ENCODE measurements at regions not wholly inside any gene's neighbourhood (a gene's known extent, or its start where the extent isn't known, plus 50 kb on each side); places are given as distances from the start of the nearest gene placed in this dataset.

GRCh38 chr13:75224053-75224742, 257.8 kb downstream of the TBC1D4 start:
- in situ Hi-C loops (cut with MboI; ENCODE audit: low pct_ligation_motif_present in 1 of 4, low pct_unique_long_range_greater_than_20kb in 1 of 4, low sequenced_read_pairs in 3 of 4) (loop anchor here in 3 of 4 donors (25.0 kb wide), 2 partner anchors 1462 to 1487 kb away; no protein-coding TSS in a partner anchor), intact Hi-C loops (cut with DNase I; ENCODE audit: low total_unique reads) (no loop called here)
- no peak for TF ChIP-seq POLR2AphosphoS5 (IDR thresholded peaks at IDR 0.05)
- no peak for TF ChIP-seq CTCF (IDR thresholded peaks at IDR 0.05)
- TF ChIP-seq EP300 (IDR thresholded peaks at IDR 0.05; ENCODE audit: low read depth), result no peak
- no peak for TF ChIP-seq POLR2A (IDR thresholded peaks at IDR 0.05)
- Histone ChIP-seq H3K36me3 (no peaks in the 10 kb centered on the region), H3K27ac (no peak overlapping the region), H3K4me3 (no peak overlapping the region), H3K27me3 (no peaks in the 10 kb centered on the region), H3K9me3 (no peaks in the 10 kb centered on the region), H3K4me1 (peaks cover 0 to 4% (median 3%) of the 10 kb centered on the region in 4 donors)
- DNase-seq, result no peak
- WGBS, 2 donors (ENCODE audit: low coverage in 1 of 2), result 74 to 84% methylated on average over 6 of the region's 6 CpGs

GRCh38 chr13:75222031-75222430, 259.9 kb downstream of the TBC1D4 start:
- no peak for DNase-seq
- H3K36me3 ChIP-seq, result no peaks in the 10 kb centered on the region
- H3K4me1 ChIP-seq, result peaks cover 0 to 7% (median 4%) of the 10 kb centered on the region in 4 donors
- intact Hi-C loops (cut with DNase I; ENCODE audit: low total_unique reads) (no loop called here), in situ Hi-C loops (cut with MboI; ENCODE audit: low pct_ligation_motif_present in 1 of 4, low pct_unique_long_range_greater_than_20kb in 1 of 4, low sequenced_read_pairs in 3 of 4) (loop anchor here in 3 of 4 donors (25.0 kb wide), 2 partner anchors 1460 to 1485 kb away; no protein-coding TSS in a partner anchor)
- H3K4me3 ChIP-seq, result no peak overlapping the region
- WGBS, 2 donors (ENCODE audit: low coverage in 1 of 2), result 80% methylated on average over 1 of the region's 1 CpG; no CpG with 5 or more reads in 1 of the 2 donors
- H3K9me3 ChIP-seq, result no peaks in the 10 kb centered on the region
- no peaks in the 10 kb centered on the region for H3K27me3 ChIP-seq
- no peak overlapping the region for H3K27ac ChIP-seq
- TF ChIP-seq EP300 (IDR thresholded peaks at IDR 0.05; ENCODE audit: low read depth) (no peak), POLR2AphosphoS5 (IDR thresholded peaks at IDR 0.05) (no peak), POLR2A (IDR thresholded peaks at IDR 0.05) (no peak)

GRCh38 chr13:75220861-75221260, 261.1 kb downstream of the TBC1D4 start:
- TF ChIP-seq POLR2A (IDR thresholded peaks at IDR 0.05) (no peak), EP300 (IDR thresholded peaks at IDR 0.05; ENCODE audit: low read depth) (no peak), CTCF (IDR thresholded peaks at IDR 0.05) (no peak), POLR2AphosphoS5 (IDR thresholded peaks at IDR 0.05) (no peak)
- intact Hi-C loops (cut with DNase I; ENCODE audit: low total_unique reads), result no loop called here
- in situ Hi-C loops (cut with MboI; ENCODE audit: low pct_ligation_motif_present in 1 of 4, low pct_unique_long_range_greater_than_20kb in 1 of 4, low sequenced_read_pairs in 3 of 4), result loop anchor here in 3 of 4 donors (25.0 kb wide), 2 partner anchors 1459 to 1484 kb away; no protein-coding TSS in a partner anchor

GRCh38 chr13:75220238-75220542, 261.8 kb downstream of the TBC1D4 start:
- Histone ChIP-seq H3K36me3 (no peaks in the 10 kb centered on the region), H3K27ac (no peak overlapping the region), H3K27me3 (no peaks in the 10 kb centered on the region), H3K4me1 (peaks cover 0 to 10% (median 5%) of the 10 kb centered on the region in 4 donors), H3K4me3 (no peak overlapping the region), H3K9me3 (no peaks in the 10 kb centered on the region)
- 85% methylated on average over 8 of the region's 8 CpGs; no CpG with 5 or more reads in 1 of the 2 donors for WGBS, 2 donors (ENCODE audit: low coverage in 1 of 2)
- intact Hi-C loops (cut with DNase I; ENCODE audit: low total_unique reads), result no loop called here
- TF ChIP-seq POLR2AphosphoS5 (IDR thresholded peaks at IDR 0.05), result no peak
- no peak for TF ChIP-seq EP300 (IDR thresholded peaks at IDR 0.05; ENCODE audit: low read depth)
- TF ChIP-seq POLR2A (IDR thresholded peaks at IDR 0.05), result no peak
- no peak for TF ChIP-seq CTCF (IDR thresholded peaks at IDR 0.05)
- in situ Hi-C loops (cut with MboI; ENCODE audit: low pct_ligation_motif_present in 1 of 4, low pct_unique_long_range_greater_than_20kb in 1 of 4, low sequenced_read_pairs in 3 of 4), result loop anchor here in 3 of 4 donors (25.0 kb wide), 2 partner anchors 1458 to 1483 kb away; no protein-coding TSS in a partner anchor
- DNase-seq, result no peak

More at GRCh38 chr13:75220861-75221260, 261.1 kb downstream of the TBC1D4 start:
- WGBS, 2 donors (ENCODE audit: low coverage in 1 of 2), result 79 to 88% methylated on average over 5 of the region's 5 CpGs
- H3K27me3 ChIP-seq, result no peaks in the 10 kb centered on the region
- H3K27ac ChIP-seq, result no peak overlapping the region
- H3K36me3 ChIP-seq, result no peaks in the 10 kb centered on the region
- no peaks in the 10 kb centered on the region for H3K9me3 ChIP-seq
- peaks cover 0 to 10% (median 5%) of the 10 kb centered on the region in 4 donors for H3K4me1 ChIP-seq
- DNase-seq, result no peak
- H3K4me3 ChIP-seq, result no peak overlapping the region
